Astrocyte of the cerebellum (primary cell): ENCODE measurements at regions not wholly inside any gene's neighbourhood (a gene's known extent, or its start where the extent isn't known, plus 50 kb on each side); places are given as distances from the start of the nearest gene placed in this dataset.

Experiments
- DNase-seq: peaks from one replicate; pipeline ENCODE4 v3.0.0-alpha.2; 2011; ENCODE audit warnings: low read depth
- H3K4me3 ChIP-seq: 2 replicates; pipeline ENCODE4 v1.5.1; 2011; ENCODE audit warnings: mild to moderate bottlenecking, low read depth, low read length, moderate library complexity
- CTCF ChIP-seq: IDR thresholded peaks from 2 replicates; pipeline ENCODE4 v1.5.1; 2012; ENCODE audit warnings: low read length, low read depth, moderate library complexity, mild to moderate bottlenecking; ENCODE audit errors: missing control alignments
- in situ Hi-C: cut with HindIII; loops from 2 replicates; pipeline ENCODE4 v1.10.0; 2017; ENCODE audit warnings: low sequenced_read_pairs

GRCh38 chr4:176439611-176440010, 119.8 kb downstream of the SPCS3 start:
- in situ Hi-C loops: no loop called here
- TF ChIP-seq CTCF: no peak
- DNase-seq: no peak
- no peak overlapping the region for H3K4me3 ChIP-seq

GRCh38 chr4:176440698-176441097, 120.9 kb downstream of the SPCS3 start:
- TF ChIP-seq CTCF: no peak
- in situ Hi-C loops: no loop called here
- H3K4me3 ChIP-seq: no peak overlapping the region
- no peak for DNase-seq

DNA sequence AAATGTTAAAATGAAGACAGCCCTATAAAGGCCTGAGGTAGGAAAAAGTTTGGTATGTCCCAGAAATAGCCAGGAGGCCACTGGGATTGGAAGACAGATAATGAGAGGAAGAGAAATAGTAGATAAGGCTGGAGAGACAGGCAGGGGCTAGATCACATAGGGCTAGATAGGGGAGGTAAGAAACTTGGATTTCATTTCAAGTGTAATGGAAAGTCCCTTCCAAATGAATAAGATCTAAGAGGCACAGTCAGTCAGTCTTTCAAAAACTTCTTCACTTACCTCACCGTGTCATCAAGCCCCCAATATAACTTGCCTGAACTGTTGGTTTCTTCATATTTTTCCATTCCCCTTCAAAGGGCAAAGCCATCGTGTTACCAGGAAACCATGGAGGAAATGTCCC, 121.8 kb downstream of the SPCS3 start:
- DNase-seq: no peak
- in situ Hi-C loops: no loop called here
- no peak for TF ChIP-seq CTCF
- H3K4me3 ChIP-seq: no peak overlapping the region

- in situ Hi-C loops: no loop called here
- no peak for TF ChIP-seq CTCF
- DNase-seq: peak; percentile 87
- no peak overlapping the region for H3K4me3 ChIP-seq
Measured at GRCh38 chr4:176443117-176443516, 123.4 kb downstream of the SPCS3 start.

- DNase-seq: peak; percentile 81
- in situ Hi-C loops: no loop called here
- H3K4me3 ChIP-seq: no peak overlapping the region
- no peak for TF ChIP-seq CTCF
Measured at GRCh38 chr4:176443646-176444409, 124.1 kb downstream of the SPCS3 start.

GRCh38 chr4:176444741-176445140, 125.0 kb downstream of the SPCS3 start:
- in situ Hi-C loops: no loop called here
- TF ChIP-seq CTCF: no peak
- DNase-seq: peak; percentile 71
- no peak overlapping the region for H3K4me3 ChIP-seq
